HG02938 (cell line): ENCODE measurements at regions not wholly inside any gene's neighbourhood (a gene's known extent, or its start where the extent isn't known, plus 50 kb on each side); places are given as distances from the start of the nearest gene placed in this dataset.

Source experiments
- ATAC-seq: cut with Tn5 transposase; IDR thresholded peaks from one replicate; pipeline ENCODE4 v1.9.1; 2021; ENCODE audit warnings: mild to moderate bottlenecking, moderate library complexity; ENCODE audit not compliant: unreplicated experiment

DNA sequence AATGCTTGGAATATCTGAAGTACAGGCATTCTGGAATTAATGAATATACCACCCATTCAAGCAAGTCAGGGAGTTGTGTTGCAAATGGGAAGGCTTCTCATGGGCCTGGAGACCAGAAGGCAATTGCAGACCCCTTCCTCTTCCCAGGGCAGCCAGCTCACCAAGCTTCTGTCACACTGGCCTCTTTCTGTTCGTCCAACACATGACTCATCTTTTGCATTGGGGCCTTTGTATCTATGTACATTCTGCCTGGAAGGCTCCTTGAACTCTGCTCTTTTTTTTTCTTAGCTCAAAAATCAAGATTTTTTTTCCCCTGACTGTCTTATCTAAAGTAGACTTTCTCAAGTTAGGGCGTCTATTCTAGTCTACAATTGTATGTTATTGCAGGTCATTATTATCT lies 132.9 kb upstream of the MYLIP start:
- ATAC-seq: no peak

DNA sequence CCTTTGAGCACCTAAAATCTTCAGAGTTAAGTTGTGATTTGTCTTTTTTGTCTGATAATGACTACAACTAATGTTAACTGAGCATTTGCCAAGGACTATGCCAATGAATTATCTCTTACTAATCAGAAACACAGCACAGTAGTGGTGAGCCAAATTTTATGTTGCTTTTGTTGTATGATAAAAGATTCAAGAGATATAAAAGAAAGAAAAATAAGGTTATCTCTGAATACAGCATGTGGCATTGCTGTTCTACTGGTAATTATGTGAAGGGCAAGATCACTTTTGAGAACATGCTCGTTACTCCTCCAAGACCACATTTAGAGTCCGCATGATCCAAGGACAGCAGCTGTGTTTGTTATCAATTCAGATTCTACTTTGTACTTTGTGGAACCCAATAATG lies 133.4 kb upstream of the MYLIP start:
- ATAC-seq: no peak

DNA sequence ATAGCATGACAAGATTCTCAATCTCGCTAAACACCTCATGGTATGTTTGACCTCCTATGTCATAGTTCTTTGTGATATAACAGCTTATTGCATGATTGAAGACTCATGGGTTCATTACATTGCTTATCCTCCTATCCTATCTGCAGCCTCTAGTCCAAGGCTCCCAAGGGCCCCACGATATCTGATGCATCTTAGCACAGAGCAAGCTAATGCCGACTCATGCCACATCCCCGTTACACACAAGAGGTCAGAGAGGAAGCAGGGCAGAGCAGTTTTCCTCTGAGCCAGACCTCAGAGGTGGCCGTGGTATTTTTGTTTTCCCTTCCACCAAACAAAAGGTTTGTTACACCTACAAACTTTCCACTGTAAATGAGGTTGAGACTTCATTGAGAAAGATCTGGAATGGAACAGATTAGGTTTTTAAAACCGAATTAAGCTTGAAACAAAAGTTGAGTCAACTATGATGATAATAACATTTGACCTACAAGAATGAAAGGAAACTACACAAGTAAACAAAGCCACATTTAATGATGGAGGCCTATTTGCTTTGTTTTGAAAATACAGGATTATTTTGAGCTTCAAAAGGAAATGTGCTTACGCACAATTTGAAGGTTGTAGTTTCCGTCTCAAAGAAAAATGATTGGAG lies 133.9 kb upstream of the MYLIP start:
- no peak for ATAC-seq

DNA sequence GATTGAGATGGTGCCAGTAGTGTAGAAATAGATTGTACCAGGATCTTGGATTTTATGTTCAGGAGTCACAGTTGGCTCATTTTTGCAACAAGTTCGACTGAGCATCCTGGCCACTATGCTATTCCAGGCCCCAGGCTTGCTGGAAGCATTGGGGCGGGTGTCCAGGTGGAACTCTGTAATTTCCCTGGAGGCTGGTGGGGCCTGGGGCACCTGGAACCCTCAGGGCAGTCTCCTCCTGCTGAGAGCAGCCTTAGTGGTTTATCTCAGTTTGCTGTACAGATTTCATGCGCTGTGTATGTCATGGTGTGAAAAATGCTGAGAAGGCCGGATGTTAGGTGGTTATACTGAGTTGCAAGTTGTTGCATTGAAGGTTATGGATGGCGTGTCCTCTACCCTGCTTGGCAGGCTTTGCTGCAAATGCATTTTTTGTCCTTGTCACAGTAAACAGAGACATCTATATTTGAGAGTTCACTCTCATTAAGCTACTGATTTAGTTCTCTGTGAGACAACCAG lies 135.1 kb upstream of the MYLIP start:
- ATAC-seq: no peak

DNA sequence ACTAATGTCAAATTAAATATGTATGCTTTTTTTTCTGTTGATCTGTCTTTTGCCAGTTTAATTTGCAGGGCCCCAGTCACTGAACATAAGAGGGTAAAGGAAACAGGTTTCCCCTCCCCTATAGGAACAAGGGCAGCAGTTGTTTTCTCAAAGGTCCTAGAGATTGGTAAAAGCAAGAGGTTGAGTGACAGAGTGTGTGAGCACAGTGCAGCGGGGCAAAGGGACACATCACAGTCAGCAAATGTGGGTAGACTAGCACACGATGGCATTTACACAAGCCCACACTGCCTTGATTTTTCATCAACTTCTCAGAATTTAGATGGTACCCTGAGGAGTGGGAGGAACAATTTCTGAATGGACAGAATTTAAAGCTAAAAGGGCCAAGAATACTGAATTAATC lies 138.7 kb upstream of the MYLIP start:
- ATAC-seq: no peak

DNA sequence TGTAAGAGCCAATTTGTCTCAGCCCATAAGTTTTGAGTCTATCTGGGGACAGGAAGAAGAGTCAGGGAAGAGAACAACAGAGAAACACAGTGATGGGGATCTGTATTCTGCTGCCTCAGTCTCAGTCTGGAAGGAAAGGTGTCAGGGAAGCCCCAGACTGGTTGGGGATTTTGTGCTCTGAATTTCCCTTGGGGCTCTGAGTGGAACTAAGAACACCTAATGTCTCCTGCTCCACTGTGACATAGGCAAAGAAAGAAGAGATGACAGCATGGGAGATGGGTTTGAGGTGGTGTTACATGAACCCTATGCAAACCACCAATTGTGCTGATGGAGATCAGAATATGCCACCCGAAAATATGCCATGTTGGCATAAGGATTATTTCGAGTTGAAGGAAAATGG lies 139.5 kb upstream of the MYLIP start:
- no peak for ATAC-seq

DNA sequence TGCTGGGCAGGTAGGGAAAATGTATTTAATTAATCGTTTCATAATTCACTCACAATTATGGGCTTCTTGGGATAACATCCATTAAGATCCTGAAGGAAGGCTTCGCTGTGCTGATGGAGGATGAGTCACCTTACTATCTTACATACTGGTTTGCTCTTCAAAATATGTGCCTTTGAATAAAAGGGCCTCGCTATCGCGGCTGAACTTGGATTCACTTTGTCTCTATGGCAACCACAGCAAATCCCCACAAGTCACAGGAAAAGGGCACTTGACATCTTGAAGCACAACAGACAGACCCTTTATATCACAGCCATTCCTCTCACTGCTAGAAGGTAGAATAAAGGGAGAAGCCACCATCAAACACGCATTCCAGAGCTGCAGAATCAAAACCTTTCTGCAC lies 141.3 kb upstream of the MYLIP start:
- ATAC-seq: no peak

DNA sequence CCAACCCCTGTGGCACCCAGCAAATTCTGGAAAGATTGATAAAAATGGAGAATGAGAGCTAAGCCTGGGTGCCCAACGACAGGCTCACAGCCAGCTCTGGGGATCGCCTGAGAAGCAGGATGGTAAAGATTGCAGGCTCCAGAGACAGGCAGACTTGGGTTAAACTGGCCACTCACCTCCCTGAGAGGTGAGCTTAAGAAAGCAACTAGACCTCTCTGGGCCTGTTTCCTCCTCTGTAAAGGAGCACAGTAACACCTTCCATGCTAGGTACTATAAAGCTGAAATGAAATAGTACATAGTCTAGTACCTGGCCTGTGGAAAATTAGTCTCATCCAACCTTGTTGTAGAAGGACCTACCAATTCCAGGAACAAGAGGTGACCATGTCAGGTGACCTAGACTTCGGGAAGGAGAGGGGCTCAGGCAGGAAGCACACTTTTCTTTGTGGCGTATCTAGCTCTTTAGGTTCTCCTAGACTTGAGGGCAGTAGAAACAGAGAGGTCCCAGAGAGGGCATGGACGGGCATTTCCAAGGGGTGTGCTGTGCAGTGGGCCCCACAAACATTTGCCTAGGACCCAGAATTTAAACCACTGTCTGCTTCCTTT lies 142.8 kb upstream of the MYLIP start:
- no peak for ATAC-seq

DNA sequence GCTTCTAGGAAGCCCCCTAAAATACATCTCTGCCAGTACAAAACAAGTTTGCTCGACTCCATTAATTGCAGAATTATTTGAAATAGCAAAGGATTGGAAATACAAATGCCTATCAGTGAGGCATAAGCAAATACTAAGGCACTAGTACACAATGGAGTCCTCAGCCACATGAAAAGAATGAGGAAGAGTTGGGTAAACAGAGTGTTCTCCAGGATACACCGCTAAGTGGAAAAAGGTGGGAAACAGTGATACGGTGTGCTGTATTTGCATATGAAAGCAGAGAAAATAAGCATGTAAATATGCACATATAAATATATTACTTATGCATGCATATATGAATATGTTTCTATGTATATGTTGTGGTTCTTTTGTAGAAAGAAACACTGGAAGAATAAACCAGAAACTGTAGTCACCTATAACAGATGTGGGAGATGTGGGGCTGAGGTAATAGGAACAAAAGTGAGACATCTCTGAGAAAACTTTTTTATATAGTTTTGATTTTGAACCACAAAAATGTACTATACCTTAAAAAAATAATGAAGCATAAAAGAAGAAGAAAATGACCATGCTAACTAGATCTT lies 143.4 kb upstream of the MYLIP start:
- ATAC-seq: no peak

DNA sequence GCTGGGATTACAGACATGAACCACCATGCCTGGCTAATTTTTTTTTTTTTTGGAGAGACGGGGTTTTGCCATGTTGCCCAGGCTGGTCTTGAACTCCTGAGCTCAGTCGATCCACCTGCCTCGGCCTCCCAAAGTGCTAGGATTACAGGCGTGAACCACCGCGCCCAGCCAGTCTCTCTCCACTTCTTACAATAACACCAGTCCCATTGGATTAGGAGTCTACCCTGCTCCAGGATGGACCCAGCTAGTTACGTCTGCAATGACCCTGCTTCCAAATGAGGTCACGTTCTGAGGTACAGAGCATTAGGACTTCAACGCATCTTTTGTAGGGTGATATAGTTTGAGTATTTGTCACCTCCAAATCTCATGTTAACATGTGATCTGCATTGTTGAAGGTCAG lies 146.9 kb upstream of the MYLIP start:
- no peak for ATAC-seq

DNA sequence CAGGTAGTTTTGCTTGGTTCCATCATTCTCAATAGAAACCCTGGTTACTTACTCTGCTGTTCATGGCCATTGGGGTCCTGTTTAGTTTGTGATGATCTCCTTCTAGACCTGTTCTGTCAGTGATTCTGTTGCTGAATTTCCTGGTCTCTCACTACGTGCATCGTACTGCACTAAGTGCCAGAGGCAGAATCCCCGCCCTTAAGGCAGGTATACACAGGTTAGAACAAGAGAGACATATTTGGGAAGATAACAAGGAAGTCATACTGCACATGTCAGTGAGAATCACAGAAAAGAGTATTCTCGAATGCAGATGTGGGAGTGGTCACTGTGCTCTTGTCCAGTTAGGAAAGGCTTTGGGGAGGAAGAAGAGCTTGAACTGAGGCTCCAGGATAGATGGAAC lies 148.1 kb upstream of the MYLIP start:
- ATAC-seq: no peak

DNA sequence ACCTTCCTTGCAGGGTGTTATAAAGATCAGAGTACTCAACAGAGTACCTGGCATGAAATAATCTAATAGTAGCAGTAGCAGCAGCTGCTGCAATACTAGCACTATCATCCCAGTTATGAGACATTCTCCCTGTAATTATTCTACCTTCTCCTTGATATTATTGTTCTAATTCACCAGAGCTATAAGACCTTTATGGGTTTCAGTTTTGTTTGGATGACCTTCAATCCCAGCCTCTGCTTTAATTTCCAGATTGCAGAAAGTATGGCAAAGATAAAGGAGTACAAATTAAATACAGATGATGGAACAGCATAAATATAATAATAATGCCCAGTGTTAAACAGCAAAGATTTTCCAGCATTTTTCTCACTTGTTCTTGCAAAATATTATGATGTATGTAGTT lies 150.5 kb upstream of the MYLIP start:
- ATAC-seq: no peak

DNA sequence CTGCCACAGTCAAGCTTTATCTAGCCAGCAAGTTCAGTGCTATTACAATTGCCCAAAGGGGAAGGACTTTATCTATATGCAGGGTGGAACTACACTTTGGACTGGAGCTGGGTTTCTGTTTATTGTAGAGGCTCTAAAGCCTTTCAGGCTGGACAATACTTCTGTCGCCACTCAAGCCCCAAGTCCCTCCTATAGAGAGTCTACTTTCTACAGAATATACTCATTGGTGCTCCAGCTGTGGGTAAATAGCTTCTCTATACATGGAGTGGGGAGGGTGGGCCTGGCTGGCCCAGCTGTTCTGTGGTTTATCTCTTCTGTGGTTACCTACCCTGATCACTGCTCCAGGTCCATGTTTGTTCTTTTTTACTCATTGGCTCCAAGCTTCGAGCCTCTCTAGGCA lies 151.8 kb upstream of the MYLIP start:
- no peak for ATAC-seq

DNA sequence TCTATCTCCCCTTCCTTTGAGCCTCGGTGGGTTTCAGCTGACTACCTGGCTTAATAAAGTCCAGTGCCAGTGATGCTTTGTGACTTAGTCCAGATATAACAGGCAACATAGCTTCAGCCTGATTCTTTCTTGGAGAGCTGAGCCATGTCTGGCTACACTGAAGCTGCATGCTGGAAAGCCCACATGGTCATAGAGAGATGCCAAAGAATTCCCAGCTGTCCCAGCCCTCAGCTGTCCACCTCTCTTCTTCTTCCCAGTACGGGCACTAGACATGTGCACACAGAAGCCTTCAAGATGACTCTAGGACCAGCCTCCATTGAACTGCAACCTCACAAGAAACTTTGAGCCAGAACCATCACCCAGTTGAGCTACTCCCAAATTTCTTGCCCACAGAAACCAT lies 154.1 kb upstream of the MYLIP start:
- no peak for ATAC-seq

DNA sequence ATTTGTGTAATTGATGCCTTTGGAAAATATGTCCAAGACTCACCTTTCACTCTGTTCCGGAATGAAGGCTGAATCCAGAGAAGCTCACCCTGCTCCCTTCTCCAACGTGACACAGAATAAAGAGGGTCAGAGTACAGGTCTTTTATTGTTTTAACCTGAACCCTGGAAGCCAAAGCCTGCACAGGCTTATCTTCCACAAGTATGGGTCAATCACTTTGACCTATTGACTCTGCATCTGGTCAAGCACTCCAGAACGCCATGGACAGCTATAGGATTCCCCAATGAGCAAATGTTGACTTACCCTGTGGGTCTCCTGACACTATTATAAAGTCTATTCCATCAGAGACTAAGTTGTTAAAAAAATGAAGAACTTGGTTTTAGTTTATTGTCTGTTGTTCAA lies 158.4 kb upstream of the MYLIP start:
- no peak for ATAC-seq

DNA sequence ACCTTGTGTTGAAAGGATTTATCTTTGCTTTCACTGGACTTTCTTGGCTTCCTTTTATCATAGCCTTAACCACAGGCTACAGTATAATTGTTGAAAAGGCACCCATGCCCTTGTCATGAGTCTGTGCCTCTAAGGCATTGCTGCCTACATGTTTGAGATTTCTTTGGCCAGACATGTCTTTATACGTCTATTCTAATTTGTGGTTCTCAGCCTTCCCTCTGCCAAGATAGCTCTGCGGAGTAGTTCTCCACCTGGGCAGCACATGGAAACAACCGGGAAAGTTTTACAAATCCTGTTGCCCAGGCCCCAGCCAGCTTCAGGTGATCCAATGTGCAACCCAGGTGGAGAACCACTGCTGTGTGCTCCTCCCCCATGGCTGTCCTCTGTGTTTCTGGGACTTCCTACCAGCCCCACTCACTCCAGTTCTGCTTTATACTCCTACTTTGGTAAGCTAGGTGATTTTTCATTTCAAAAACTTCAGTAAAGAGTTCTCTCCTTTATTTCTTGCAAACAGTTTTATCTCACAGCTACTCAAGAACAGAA lies 159.6 kb upstream of the MYLIP start:
- ATAC-seq: no peak

DNA sequence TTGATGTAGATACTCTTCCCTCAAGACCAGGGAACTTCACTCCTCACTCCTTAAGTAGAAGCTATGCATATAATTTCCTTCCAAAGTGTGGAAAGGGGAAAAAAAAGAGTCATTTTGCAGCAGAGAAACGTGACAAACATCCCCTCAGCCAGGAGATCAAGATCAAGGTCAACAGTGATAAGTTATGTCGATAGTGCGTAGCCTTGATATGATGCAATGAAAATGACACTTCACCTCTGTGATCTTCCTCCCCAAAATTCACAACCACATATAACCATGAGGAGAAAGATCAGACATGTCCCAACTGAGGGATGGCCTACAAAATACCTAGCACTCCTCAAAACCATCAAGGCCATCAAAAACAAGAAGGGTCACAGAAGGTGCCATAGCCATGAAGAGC lies 160.4 kb upstream of the MYLIP start:
- no peak for ATAC-seq

DNA sequence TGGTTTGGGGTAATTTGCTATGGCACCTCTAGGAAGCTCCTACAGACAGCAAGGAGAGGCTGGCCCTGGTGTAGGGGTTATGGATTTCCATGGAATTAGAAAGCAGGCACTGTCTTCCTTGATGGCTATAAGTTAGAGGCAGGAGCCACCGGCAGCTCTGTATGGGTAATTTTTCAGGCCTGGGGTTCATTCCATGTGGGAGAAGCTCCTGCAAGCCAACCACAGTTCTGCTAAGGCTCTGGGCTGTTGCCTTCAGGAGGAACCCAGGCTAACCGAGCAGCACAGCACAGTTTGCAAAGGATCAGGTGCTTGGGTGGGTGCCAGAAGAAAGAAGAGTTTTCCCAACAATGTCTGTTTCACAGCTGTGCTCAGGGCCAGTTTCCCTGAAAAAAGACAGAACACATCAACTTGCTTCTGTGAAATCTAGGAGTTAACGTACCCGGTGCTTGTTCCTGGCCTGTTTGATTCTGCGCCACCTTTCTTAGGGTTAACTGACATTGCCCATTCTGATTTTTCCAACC lies 162.8 kb upstream of the MYLIP start:
- no peak for ATAC-seq

DNA sequence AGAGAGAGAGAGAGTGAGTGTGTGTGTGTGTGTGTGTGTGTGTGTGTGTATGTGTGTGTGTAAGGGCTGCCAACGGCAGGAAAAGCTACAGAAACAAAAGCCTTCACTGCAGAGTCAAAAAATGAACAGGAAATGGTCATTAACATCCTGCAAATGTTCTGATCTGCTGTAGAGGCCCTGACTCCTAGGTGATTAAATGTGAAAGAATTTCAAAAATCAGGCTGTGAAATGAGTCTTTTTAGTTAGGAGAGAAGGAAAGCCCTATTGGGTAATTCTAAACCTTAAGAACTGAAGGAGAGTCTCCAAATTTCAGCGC lies 166.5 kb upstream of the MYLIP start:
- no peak for ATAC-seq

DNA sequence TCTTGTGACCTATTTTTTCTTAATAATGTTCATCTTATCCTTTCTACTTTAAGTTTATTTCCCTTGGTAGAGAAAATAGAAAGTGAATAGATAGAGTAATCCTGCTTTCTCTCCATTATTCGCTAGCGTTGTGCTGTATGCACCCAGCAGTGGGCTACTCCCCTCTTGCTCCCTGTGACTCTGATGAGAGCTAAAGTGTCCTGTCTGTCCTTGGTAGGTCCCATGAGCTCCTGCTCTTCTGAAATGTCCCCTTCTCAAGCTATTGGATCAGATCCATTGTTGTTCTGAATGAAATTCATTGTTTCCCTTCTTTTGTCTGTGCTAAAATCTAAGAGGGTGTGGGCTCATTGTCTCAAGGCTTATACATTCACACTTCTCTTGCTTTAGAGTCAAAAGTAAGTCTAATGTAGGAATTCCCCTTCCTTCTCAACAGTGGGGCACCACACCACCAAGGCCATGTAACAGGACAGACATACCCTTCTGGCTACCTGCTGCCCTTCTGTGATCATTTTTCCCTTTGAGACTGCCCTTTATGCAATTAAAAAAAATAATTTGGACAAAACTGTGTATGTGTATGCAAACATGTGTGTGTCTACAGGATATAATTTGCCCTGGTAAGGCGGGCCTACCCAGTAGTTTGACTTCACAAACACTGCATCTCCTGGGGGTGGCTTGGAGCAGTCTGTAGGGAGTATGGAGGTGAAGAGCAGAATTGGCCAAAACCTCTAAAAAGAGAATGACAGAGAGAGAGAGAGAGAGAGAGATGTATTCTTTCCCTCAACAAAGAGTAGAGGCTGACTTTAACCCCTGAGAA lies 167.0 kb upstream of the MYLIP start:
- no peak for ATAC-seq
